Esophagus muscularis mucosa (tissue), 3 donors: ENCODE measurements at regions not wholly inside any gene's neighbourhood (a gene's known extent, or its start where the extent isn't known, plus 50 kb on each side); places are given as distances from the start of the nearest gene placed in this dataset.
"Not testable (repeated sequence)": the region's sequence is repeated elsewhere in the genome, so short reads cannot be mapped to it uniquely, and the experiment has no call there.

ENCODE experiments used
- POLR2A ChIP-seq: fragments of 450-650 bp; IDR thresholded peaks from one replicate; pipeline ENCODE4 v1.6.1; 2017; ENCODE audit warnings: antibody characterized with exemption, moderate library complexity, mild to moderate bottlenecking, low read depth
- POLR2AphosphoS5 ChIP-seq, 2 donors: sonication (generic); formaldehyde crosslinking; IDR thresholded peaks; one replicate each; pipeline ENCODE4 v1.6.1; 2017; ENCODE audit warnings: antibody characterized with exemption in 2 of 2
- TF ChIP-seq, protein P1 (sequence below), 3 experiments: fragments of 200-600 bp in 2 of 3; fragments of 450-650 bp in 1 of 3; sonication (generic) in 2 of 3; IDR thresholded peaks; one replicate each; pipeline ENCODE4 v1.5.1; 2017 to 2019; ENCODE audit warnings: antibody characterized with exemption in 3 of 3, mild to moderate bottlenecking in 2 of 3, moderate library complexity in 1 of 3

DNA sequence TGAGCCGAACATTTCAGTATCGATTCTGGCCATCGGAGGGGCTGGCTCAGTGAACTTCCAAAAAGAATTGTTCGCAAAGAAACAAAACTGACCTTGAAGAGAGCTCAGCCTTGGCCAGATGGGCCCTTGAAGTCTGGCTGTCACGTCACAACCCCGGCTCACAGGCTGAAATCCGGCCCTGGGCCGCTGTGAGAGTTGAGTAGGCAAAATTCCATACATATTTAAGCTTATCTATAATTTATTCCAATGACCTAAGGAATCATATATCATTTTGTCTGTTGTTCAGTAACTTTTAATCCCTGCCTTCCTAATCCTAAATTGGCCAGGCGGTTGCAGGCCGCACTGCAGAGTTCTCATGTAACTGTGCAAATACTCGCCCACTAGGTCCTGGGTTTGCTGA lies 174.8 kb downstream of the LAT start:
- TF ChIP-seq, protein P1, sequence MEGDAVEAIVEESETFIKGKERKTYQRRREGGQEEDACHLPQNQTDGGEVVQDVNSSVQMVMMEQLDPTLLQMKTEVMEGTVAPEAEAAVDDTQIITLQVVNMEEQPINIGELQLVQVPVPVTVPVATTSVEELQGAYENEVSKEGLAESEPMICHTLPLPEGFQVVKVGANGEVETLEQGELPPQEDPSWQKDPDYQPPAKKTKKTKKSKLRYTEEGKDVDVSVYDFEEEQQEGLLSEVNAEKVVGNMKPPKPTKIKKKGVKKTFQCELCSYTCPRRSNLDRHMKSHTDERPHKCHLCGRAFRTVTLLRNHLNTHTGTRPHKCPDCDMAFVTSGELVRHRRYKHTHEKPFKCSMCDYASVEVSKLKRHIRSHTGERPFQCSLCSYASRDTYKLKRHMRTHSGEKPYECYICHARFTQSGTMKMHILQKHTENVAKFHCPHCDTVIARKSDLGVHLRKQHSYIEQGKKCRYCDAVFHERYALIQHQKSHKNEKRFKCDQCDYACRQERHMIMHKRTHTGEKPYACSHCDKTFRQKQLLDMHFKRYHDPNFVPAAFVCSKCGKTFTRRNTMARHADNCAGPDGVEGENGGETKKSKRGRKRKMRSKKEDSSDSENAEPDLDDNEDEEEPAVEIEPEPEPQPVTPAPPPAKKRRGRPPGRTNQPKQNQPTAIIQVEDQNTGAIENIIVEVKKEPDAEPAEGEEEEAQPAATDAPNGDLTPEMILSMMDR (IDR thresholded peaks at IDR 0.05) = not testable (repeated sequence)
- TF ChIP-seq POLR2A; POLR2AphosphoS5 (IDR thresholded peaks at IDR 0.05): not testable (repeated sequence)
